ENCODE measurements at regions not wholly inside any gene's neighbourhood (a gene's known extent, or its start where the extent isn't known, plus 50 kb on each side); places are given as distances from the start of the nearest gene placed in this dataset.
"Not testable (repeated sequence)": the region's sequence is repeated elsewhere in the genome, so short reads cannot be mapped to it uniquely, and the experiment has no call there.

GRCh38 chr2:12009323-12009905 is 263.0 kb downstream of the LPIN1 start:
- no peak overlapping the region for H3K4me3 ChIP-seq
- no peak overlapping the region for H3K27ac ChIP-seq

- no peak overlapping the region for H3K4me3 ChIP-seq
Observed at GRCh38 chr2:12010059-12010458, 263.6 kb downstream of the LPIN1 start.

GRCh38 chr2:12010779-12011178 is 264.3 kb downstream of the LPIN1 start:
- no peak overlapping the region for H3K4me3 ChIP-seq
- H3K27ac ChIP-seq, result no peak overlapping the region

More at GRCh38 chr2:12010059-12010458, 263.6 kb downstream of the LPIN1 start:
- no peak overlapping the region for H3K27ac ChIP-seq

GRCh38 chr2:12014088-12014960 is 267.9 kb downstream of the LPIN1 start:
- Histone ChIP-seq H3K4me3 (no peak overlapping the region), H3K27ac (no peak overlapping the region)

- no peak overlapping the region for H3K4me3 ChIP-seq
- no peak overlapping the region for H3K27ac ChIP-seq
Observed at GRCh38 chr2:12017499-12018157, 271.2 kb downstream of the LPIN1 start.

- H3K4me3 ChIP-seq, result not testable (repeated sequence)
Observed at GRCh38 chr2:12018726-12019125, 272.3 kb downstream of the LPIN1 start.

GRCh38 chr2:12020833-12021469 is 274.5 kb downstream of the LPIN1 start:
- Histone ChIP-seq H3K27ac (no peak overlapping the region), H3K4me3 (no peak overlapping the region)

More at GRCh38 chr2:12018726-12019125, 272.3 kb downstream of the LPIN1 start:
- not testable (repeated sequence) for H3K27ac ChIP-seq

- H3K4me3 ChIP-seq, H3K27ac ChIP-seq: not testable (repeated sequence)
Observed at GRCh38 chr2:12024197-12024907, 277.9 kb downstream of the LPIN1 start.

GRCh38 chr2:12027136-12027535 is 280.7 kb downstream of the LPIN1 start:
- Histone ChIP-seq H3K27ac (no peak overlapping the region), H3K4me3 (no peak overlapping the region)

GRCh38 chr2:12031866-12032265 is 285.4 kb downstream of the LPIN1 start:
- H3K27ac ChIP-seq, result no peak overlapping the region
- no peak overlapping the region for H3K4me3 ChIP-seq

GRCh38 chr2:12032398-12032797 is 286.0 kb downstream of the LPIN1 start:
- H3K27ac ChIP-seq, result no peak overlapping the region
- no peak overlapping the region for H3K4me3 ChIP-seq

- Histone ChIP-seq H3K27ac (no peak overlapping the region), H3K4me3 (no peak overlapping the region)
Observed at GRCh38 chr2:12032975-12033374, 286.5 kb downstream of the LPIN1 start.

GRCh38 chr2:12033494-12033893 is 287.1 kb downstream of the LPIN1 start:
- Histone ChIP-seq H3K4me3 (no peak overlapping the region), H3K27ac (no peak overlapping the region)

GRCh38 chr2:12034382-12034781 is 287.9 kb downstream of the LPIN1 start:
- Histone ChIP-seq H3K4me3 (no peak overlapping the region), H3K27ac (no peak overlapping the region)

GRCh38 chr2:12035029-12035720 is 288.7 kb downstream of the LPIN1 start:
- H3K27ac ChIP-seq, result no peak overlapping the region
- no peak overlapping the region for H3K4me3 ChIP-seq

- no peak overlapping the region for H3K27ac ChIP-seq
Observed at GRCh38 chr2:12035956-12036639, 289.7 kb downstream of the LPIN1 start.

GRCh38 chr2:12036640-12036983 is 290.2 kb downstream of the LPIN1 start:
- Histone ChIP-seq H3K4me3 (no peak overlapping the region), H3K27ac (no peak overlapping the region)

More at GRCh38 chr2:12035956-12036639, 289.7 kb downstream of the LPIN1 start:
- H3K4me3 ChIP-seq, result no peak overlapping the region

GRCh38 chr2:12037301-12037700 is 290.9 kb downstream of the LPIN1 start:
- no peak overlapping the region for H3K27ac ChIP-seq
- H3K4me3 ChIP-seq, result no peak overlapping the region

- Histone ChIP-seq H3K27ac (no peak overlapping the region), H3K4me3 (no peak overlapping the region)
Observed at GRCh38 chr2:12041236-12041635, 294.8 kb downstream of the LPIN1 start.

All from skin epidermis (tissue), 12 donors.